ENCODE measurements at regions not wholly inside any gene's neighbourhood (a gene's known extent, or its start where the extent isn't known, plus 50 kb on each side); places are given as distances from the start of the nearest gene placed in this dataset.

- no peak for DNase-seq (ENCODE audit: low read depth in 4 of 4, low spot score in 2 of 4)
These were observed 391.3 kb downstream of the NXPE2 start for GRCh38 chr11:115069599-115069998.

- no peak for DNase-seq (ENCODE audit: low read depth in 4 of 4, low spot score in 2 of 4)
These were observed 397.0 kb downstream of the NXPE2 start for GRCh38 chr11:115075356-115075755.

- DNase-seq (ENCODE audit: low read depth in 4 of 4, low spot score in 2 of 4) = no peak
These were observed 399.4 kb downstream of the NXPE2 start for GRCh38 chr11:115077740-115078139.

GRCh38 chr11:115078461-115079438 is 400.4 kb downstream of the NXPE2 start:
- DNase-seq (ENCODE audit: low read depth in 4 of 4, low spot score in 2 of 4) = no peak

GRCh38 chr11:115080923-115081680 is 402.8 kb downstream of the NXPE2 start:
- no peak for DNase-seq (ENCODE audit: low read depth in 4 of 4, low spot score in 2 of 4)

- DNase-seq (ENCODE audit: low read depth in 4 of 4, low spot score in 2 of 4) = no peak
These were observed 403.6 kb downstream of the NXPE2 start for GRCh38 chr11:115081972-115082371.

- no peak for DNase-seq (ENCODE audit: low read depth in 4 of 4, low spot score in 2 of 4)
These were observed 404.9 kb downstream of the NXPE2 start for GRCh38 chr11:115083144-115083806.

- no peak for DNase-seq (ENCODE audit: low read depth in 4 of 4, low spot score in 2 of 4)
These were observed 405.9 kb downstream of the NXPE2 start for GRCh38 chr11:115084231-115084630.

- no peak for DNase-seq (ENCODE audit: low read depth in 4 of 4, low spot score in 2 of 4)
These were observed 407.3 kb downstream of the NXPE2 start for GRCh38 chr11:115085461-115086210.

GRCh38 chr11:115087791-115088190 is 409.5 kb downstream of the NXPE2 start:
- DNase-seq (ENCODE audit: low read depth in 4 of 4, low spot score in 2 of 4) = no peak

GRCh38 chr11:115092516-115092915 is 411.7 kb downstream of the CADM1 start:
- DNase-seq (ENCODE audit: low read depth in 4 of 4, low spot score in 2 of 4) = no peak

GRCh38 chr11:115097796-115098408 is 406.3 kb downstream of the CADM1 start:
- no peak for DNase-seq (ENCODE audit: low read depth in 4 of 4, low spot score in 2 of 4)

GRCh38 chr11:115100706-115101105 is 403.5 kb downstream of the CADM1 start:
- no peak for DNase-seq (ENCODE audit: low read depth in 4 of 4, low spot score in 2 of 4)

GRCh38 chr11:115103921-115104320 is 400.3 kb downstream of the CADM1 start:
- DNase-seq (ENCODE audit: low read depth in 4 of 4, low spot score in 2 of 4) = no peak

- no peak for DNase-seq (ENCODE audit: low read depth in 4 of 4, low spot score in 2 of 4)
These were observed 399.3 kb downstream of the CADM1 start for GRCh38 chr11:115104851-115105453.

- DNase-seq (ENCODE audit: low read depth in 4 of 4, low spot score in 2 of 4) = no peak
These were observed 393.1 kb downstream of the CADM1 start for GRCh38 chr11:115111066-115111465.

GRCh38 chr11:115112754-115113153 is 391.5 kb downstream of the CADM1 start:
- no peak for DNase-seq (ENCODE audit: low read depth in 4 of 4, low spot score in 2 of 4)

- DNase-seq (ENCODE audit: low read depth in 4 of 4, low spot score in 2 of 4) = no peak
These were observed 386.2 kb downstream of the CADM1 start for GRCh38 chr11:115117956-115118493.

GRCh38 chr11:115119146-115119545 is 385.1 kb downstream of the CADM1 start:
- no peak for DNase-seq (ENCODE audit: low read depth in 4 of 4, low spot score in 2 of 4)
